H1 (cell line): ENCODE measurements at regions not wholly inside any gene's neighbourhood (a gene's known extent, or its start where the extent isn't known, plus 50 kb on each side); places are given as distances from the start of the nearest gene placed in this dataset.

Source experiments
- CTCF ChIA-PET: fragments of 300-600 bp; sonication (Branson Sonifier 250); formaldehyde crosslinking; loops from one replicate; lab custom pipeline; 2021; ENCODE audit not compliant: partially characterized antibody; lab: Charles Lee
- POLR2A ChIA-PET: fragments of 300-600 bp; sonication (Branson Sonifier 250); formaldehyde crosslinking; loops from one replicate; lab custom pipeline; 2021; ENCODE audit warnings: inconsistent platforms; ENCODE audit not compliant: partially characterized antibody; lab: Charles Lee
- DNase-seq, 2 experiments: peaks; one replicate each; pipeline versions ENCODE4 v3.0.0 to v3.0.0-alpha.2; 2010 to 2022; ENCODE audit warnings: low spot score in 2 of 2, low read depth in 1 of 2, mixed read lengths in 1 of 2
- FAIRE-seq: peaks from 2 replicates; lab custom pipeline; 2011; peaks lifted over from hg19 to GRCh38; lab: Jason Lieb, UNC
- H2AFZ ChIP-seq: 2 replicates; pipeline ENCODE4 v1.8.1; 2012; ENCODE audit warnings: low read length, inconsistent platforms
- H2AK5ac ChIP-seq: 2 replicates; pipeline ENCODE4 v1.6.1; 2013; ENCODE audit warnings: low read depth, low read length
- H2BK120ac ChIP-seq: replicated peaks from 2 replicates; pipeline ENCODE3; 2013; ENCODE audit warnings: low read depth, low read length, inconsistent platforms
- H2BK12ac ChIP-seq: 2 replicates; pipeline ENCODE4 v1.6.1; 2013; ENCODE audit warnings: low read depth, low read length
- H2BK15ac ChIP-seq: 2 replicates; pipeline ENCODE4 v1.6.1; 2013; ENCODE audit warnings: low read length
- H2BK20ac ChIP-seq: 2 replicates; pipeline ENCODE4 v1.6.1; 2013; ENCODE audit warnings: low read length
- H2BK5ac ChIP-seq: 2 replicates; pipeline ENCODE4 v1.6.1; 2013; ENCODE audit warnings: low read depth, low read length
- H3K14ac ChIP-seq: 2 replicates; pipeline ENCODE4 v1.6.1; 2013; ENCODE audit warnings: inconsistent platforms; ENCODE audit not compliant: insufficient read length
- H3K18ac ChIP-seq: 2 replicates; pipeline ENCODE4 v1.6.1; 2013; ENCODE audit warnings: low read length; ENCODE audit errors: extremely low read depth
- H3K23ac ChIP-seq: 2 replicates; pipeline ENCODE4 v1.6.1; 2013; ENCODE audit warnings: inconsistent platforms; ENCODE audit not compliant: insufficient read length
- H3K23me2 ChIP-seq: 2 replicates; pipeline ENCODE4 v1.6.1; 2013; ENCODE audit warnings: low read depth, low read length
- H3K27ac ChIP-seq: 2 replicates; pipeline ENCODE4 v1.6.1; 2011; ENCODE audit warnings: low read depth, low read length, inconsistent platforms
- H3K27me3 ChIP-seq, 4 experiments: replicated peaks in 1 of 4; 1 replicate in 1 of 4; 2 replicates in 3 of 4; pipeline versions ENCODE4 v1.6.1 to v1.8.1; 2011 to 2013; ENCODE audit warnings: low read length in 3 of 4, mild to moderate bottlenecking in 3 of 4, inconsistent platforms in 2 of 4, mixed read lengths in 2 of 4, moderate library complexity in 1 of 4; ENCODE audit not compliant: control insufficient read depth in 3 of 4, insufficient read depth in 3 of 4; ENCODE audit errors: extremely low read depth in 1 of 4
- H3K36me3 ChIP-seq, 4 experiments: 2 replicates each; pipeline versions ENCODE4 v1.6.1 to v1.8.1; 2011 to 2013; ENCODE audit warnings: mild to moderate bottlenecking in 4 of 4, low read length in 3 of 4, moderate library complexity in 2 of 4, control low read depth in 1 of 4, inconsistent platforms in 1 of 4; ENCODE audit not compliant: insufficient read depth in 4 of 4, control insufficient read depth in 2 of 4
- H3K4ac ChIP-seq: replicated peaks from 2 replicates; pipeline ENCODE3; 2013; ENCODE audit warnings: low read length, low read depth, mixed read lengths, inconsistent platforms; ENCODE audit not compliant: insufficient read length
- H3K4me1 ChIP-seq, 4 experiments: replicated peaks in 1 of 4; 1 replicate in 1 of 4; 2 replicates in 3 of 4; pipeline versions ENCODE4 v1.6.1 to v1.8.1; 2011 to 2013; ENCODE audit warnings: low read length in 3 of 4, inconsistent platforms in 2 of 4, mixed read lengths in 1 of 4; ENCODE audit not compliant: insufficient read depth in 4 of 4, control insufficient read depth in 3 of 4
- H3K4me2 ChIP-seq, 2 experiments: 2 replicates each; pipeline versions ENCODE4 v1.6.1 to v1.8.1; 2011 to 2013; ENCODE audit warnings: low read depth in 2 of 2, low read length in 2 of 2, control low read depth in 1 of 2, inconsistent platforms in 1 of 2, mild to moderate bottlenecking in 1 of 2; ENCODE audit not compliant: insufficient read depth in 1 of 2
- H3K4me3 ChIP-seq, 4 experiments: fragments of 200-600, 300-600 bp in 1 of 4; sonication (generic), shearing (Covaris generic), sonication (Bioruptor Twin) in 1 of 4; 2 replicates each; pipeline versions ENCODE4 v1.5.1 to v1.8.1; 2011 to 2016; ENCODE audit warnings: low read length in 4 of 4, low read depth in 3 of 4, control low read depth in 2 of 4, inconsistent platforms in 2 of 4, mild to moderate bottlenecking in 2 of 4, mixed read lengths in 1 of 4, moderate library complexity in 1 of 4; ENCODE audit not compliant: insufficient read depth in 2 of 4; ENCODE audit errors: extremely low read depth in 1 of 4
- H3K56ac ChIP-seq: replicated peaks from 2 replicates; pipeline ENCODE3; 2013; ENCODE audit warnings: low read depth, mild to moderate bottlenecking, mixed read lengths, low read length, inconsistent platforms; ENCODE audit not compliant: insufficient read length
- H3K79me1 ChIP-seq: 2 replicates; pipeline ENCODE4 v1.6.1; 2013; ENCODE audit warnings: low read depth, low read length, control low read depth
- H3K79me2 ChIP-seq, 2 experiments: 2 replicates each; pipeline versions ENCODE4 v1.6.1 to v1.8.1; 2012 to 2013; ENCODE audit warnings: low read length in 2 of 2, mild to moderate bottlenecking in 2 of 2, inconsistent platforms in 1 of 2; ENCODE audit not compliant: insufficient read depth in 2 of 2, control insufficient read depth in 1 of 2
- H3K9ac ChIP-seq, 4 experiments: replicated peaks in 1 of 4; 1 replicate in 1 of 4; 2 replicates in 3 of 4; pipeline versions ENCODE4 v1.6.1 to v1.8.1; 2011 to 2013; ENCODE audit warnings: low read depth in 3 of 4, low read length in 3 of 4, control low read depth in 2 of 4, mild to moderate bottlenecking in 2 of 4, moderate library complexity in 2 of 4, inconsistent platforms in 1 of 4; ENCODE audit errors: extremely low read depth in 1 of 4
- H3K9me3 ChIP-seq, 2 experiments: 2 replicates each; pipeline versions ENCODE4 v1.6.1 to v1.8.1; 2012 to 2013; ENCODE audit warnings: mild to moderate bottlenecking in 2 of 2, moderate library complexity in 2 of 2, control low read depth in 1 of 2, inconsistent platforms in 1 of 2, low read depth in 1 of 2, low read length in 1 of 2, mixed read lengths in 1 of 2; ENCODE audit not compliant: insufficient read depth in 2 of 2
- H4K20me1 ChIP-seq, 2 experiments: replicated peaks in 1 of 2; 2 replicates each; pipeline versions ENCODE3 to v1.8.1; 2011 to 2013; ENCODE audit warnings: inconsistent platforms in 2 of 2, low read length in 2 of 2, mild to moderate bottlenecking in 1 of 2; ENCODE audit not compliant: insufficient read depth in 2 of 2, control insufficient read depth in 1 of 2
- H4K5ac ChIP-seq: 2 replicates; pipeline ENCODE4 v1.6.1; 2013; ENCODE audit warnings: low read length, low read depth, mixed read lengths, inconsistent platforms; ENCODE audit not compliant: insufficient read length
- H4K8ac ChIP-seq: 2 replicates; pipeline ENCODE4 v1.8.0; 2013; ENCODE audit warnings: mild to moderate bottlenecking, moderate library complexity, low read length, inconsistent platforms; ENCODE audit not compliant: insufficient read depth; ENCODE audit errors: extremely low read depth
- H4K91ac ChIP-seq: replicated peaks from 2 replicates; pipeline ENCODE3; 2013; ENCODE audit warnings: low read length, mixed read lengths, inconsistent platforms; ENCODE audit not compliant: insufficient read length
- POLR2AphosphoS5 ChIP-seq: IDR thresholded peaks from 2 replicates; pipeline ENCODE4 v1.6.1; 2011; ENCODE audit warnings: low read depth, low read length
- SP4 ChIP-seq: IDR thresholded peaks from 2 replicates; pipeline ENCODE4 v1.6.1; 2012; ENCODE audit warnings: low read length, inconsistent platforms
- SUZ12 ChIP-seq: fragments of 200-600 bp; sonication (generic); IDR thresholded peaks from 2 replicates; pipeline ENCODE4 v1.6.1; 2012; ENCODE audit warnings: mild to moderate bottlenecking, inconsistent platforms, low read length, moderate library complexity, mixed read lengths
- TAF1 ChIP-seq: IDR thresholded peaks from 2 replicates; pipeline ENCODE4 v1.6.1; 2011; ENCODE audit warnings: mild to moderate bottlenecking, low read depth, low read length
- WGBS, 2 experiments: shearing (Covaris generic) in 1 of 2; methylation state at CpG; one replicate each; pipeline versions ENCODE4 v1.1.6 to v1.1.7; 2013 to 2015; ENCODE audit warnings: low lambda C conversion rate in 2 of 2, mixed read lengths in 2 of 2, inconsistent platforms in 1 of 2, low coverage in 1 of 2, missing lambda C conversion rate in 1 of 2; ENCODE audit not compliant: insufficient replicate concordance in 2 of 2, insufficient coverage in 1 of 2, insufficient read length in 1 of 2; ENCODE audit errors: extremely low coverage in 1 of 2, missing lambda C conversion rate in 1 of 2; 5-methylcytosine and 5-hydroxymethylcytosine counted together

DNA sequence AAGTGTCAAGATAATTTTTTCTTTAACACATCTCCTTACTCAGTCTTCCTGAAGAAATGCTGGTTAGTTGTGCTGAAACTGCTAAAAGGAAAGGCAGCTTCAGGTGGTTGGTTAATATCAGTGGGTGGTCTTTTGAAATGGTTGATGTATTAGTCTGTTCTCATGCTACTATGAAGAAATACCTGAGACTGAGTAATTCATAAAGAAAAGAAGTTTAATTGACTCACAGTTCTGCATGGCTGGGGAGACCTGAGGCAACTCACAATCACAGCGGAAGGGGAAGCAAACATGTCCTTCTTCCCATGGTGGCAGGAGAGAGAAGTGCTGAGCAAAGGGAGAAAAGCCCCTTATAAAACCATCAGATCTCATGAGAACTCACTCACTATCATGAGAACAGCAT lies 125.9 kb upstream of the CYRIA start:
- no peaks in the 10 kb centered on the region for H3K27me3 ChIP-seq
- no peaks in the 10 kb centered on the region for H4K20me1 ChIP-seq
- no peaks in the 10 kb centered on the region for H3K79me2 ChIP-seq
- H4K91ac ChIP-seq: no peak overlapping the region
- no peak overlapping the region for H2AFZ ChIP-seq
- no peak overlapping the region for H3K14ac ChIP-seq
- no peak overlapping the region for H3K56ac ChIP-seq
- H2BK15ac ChIP-seq: no peak overlapping the region
- H3K27ac ChIP-seq: no peak overlapping the region
- H3K36me3 ChIP-seq: no peaks in the 10 kb centered on the region
- 77% methylated on average over 1 of the region's 1 CpG; no CpG with 5 or more reads in 1 of the 2 experiments for WGBS, 2 experiments
- no peaks in the 10 kb centered on the region for H3K23me2 ChIP-seq
- DNase-seq (no peak), FAIRE-seq (no peak)
- no peak overlapping the region for H2BK120ac ChIP-seq
- H2AK5ac ChIP-seq: no peak overlapping the region
- H2BK12ac ChIP-seq: no peak overlapping the region
- H4K8ac ChIP-seq: no peak overlapping the region
- H3K9ac ChIP-seq: no peak overlapping the region
- no peak overlapping the region for H2BK20ac ChIP-seq
- ChIA-PET POLR2A (no interaction called here), CTCF (interaction anchor here (0.6 kb wide), 1 partner anchor 11 kb away, joined by 3 read pairs; no protein-coding TSS in a partner anchor)
- no peak overlapping the region for H3K18ac ChIP-seq
- no peak overlapping the region for H3K23ac ChIP-seq
- H4K5ac ChIP-seq: no peak overlapping the region
- no peak overlapping the region; a peak in 1 of 4 replicates for H3K4me2 ChIP-seq
- H3K4me1 ChIP-seq: no peaks in the 10 kb centered on the region
- no peak overlapping the region for H3K4ac ChIP-seq
- no peak overlapping the region for H3K4me3 ChIP-seq
- H3K79me1 ChIP-seq: no peaks in the 10 kb centered on the region
- no peak overlapping the region for H2BK5ac ChIP-seq
- H3K9me3 ChIP-seq: no peaks in the 10 kb centered on the region
- no peak for TF ChIP-seq SUZ12
- no peak for TF ChIP-seq TAF1
- no peak for TF ChIP-seq POLR2AphosphoS5
- no peak for TF ChIP-seq SP4
